Activated CD4-positive, alpha-beta T cell treated with anti-CD3 and anti-CD28 coated beads, Interleukin-2, amount 50 U/mL, for 24 hours (primary cell): ENCODE measurements at regions not wholly inside any gene's neighbourhood (a gene's known extent, or its start where the extent isn't known, plus 50 kb on each side); places are given as distances from the start of the nearest gene placed in this dataset.

Experiments used
- DNase-seq, 2 donors: peaks; one replicate each; pipeline ENCODE4 v3.0.0-alpha.2; 2020; ENCODE audit warnings: low read depth in 1 of 2, low spot score in 1 of 2

DNA sequence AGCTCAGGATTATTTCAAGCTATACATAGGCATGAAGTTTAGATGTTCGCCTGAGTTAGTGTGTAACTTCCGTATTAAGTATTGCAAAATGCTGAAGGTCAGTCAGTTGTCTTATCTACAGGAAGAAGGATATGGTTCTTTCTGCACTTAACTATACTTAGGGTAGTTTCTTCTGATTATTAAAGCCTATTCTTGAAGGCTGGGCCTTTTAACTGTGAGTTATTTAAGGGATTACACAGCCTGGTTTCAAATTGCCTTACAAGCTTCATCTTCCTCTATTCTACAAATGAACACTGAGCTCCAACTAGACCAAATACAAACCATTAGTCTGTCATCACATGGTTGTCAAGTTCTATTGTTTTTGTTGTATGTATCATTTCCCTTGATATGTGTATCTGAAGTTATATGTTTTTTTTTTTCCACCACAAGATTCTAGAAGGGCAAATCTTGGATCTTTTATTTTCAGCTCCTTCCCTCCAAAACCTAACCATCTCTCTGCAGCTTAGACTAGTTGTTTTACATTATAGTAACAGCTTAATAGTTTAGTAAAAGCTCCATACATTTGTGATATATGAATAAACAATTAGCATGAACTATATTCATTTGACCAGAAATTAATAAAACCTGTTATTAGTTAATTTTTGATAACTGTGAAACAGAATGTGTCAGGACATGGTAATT lies 272.9 kb upstream of the KCNMB2 start:
- no peak for DNase-seq

DNA sequence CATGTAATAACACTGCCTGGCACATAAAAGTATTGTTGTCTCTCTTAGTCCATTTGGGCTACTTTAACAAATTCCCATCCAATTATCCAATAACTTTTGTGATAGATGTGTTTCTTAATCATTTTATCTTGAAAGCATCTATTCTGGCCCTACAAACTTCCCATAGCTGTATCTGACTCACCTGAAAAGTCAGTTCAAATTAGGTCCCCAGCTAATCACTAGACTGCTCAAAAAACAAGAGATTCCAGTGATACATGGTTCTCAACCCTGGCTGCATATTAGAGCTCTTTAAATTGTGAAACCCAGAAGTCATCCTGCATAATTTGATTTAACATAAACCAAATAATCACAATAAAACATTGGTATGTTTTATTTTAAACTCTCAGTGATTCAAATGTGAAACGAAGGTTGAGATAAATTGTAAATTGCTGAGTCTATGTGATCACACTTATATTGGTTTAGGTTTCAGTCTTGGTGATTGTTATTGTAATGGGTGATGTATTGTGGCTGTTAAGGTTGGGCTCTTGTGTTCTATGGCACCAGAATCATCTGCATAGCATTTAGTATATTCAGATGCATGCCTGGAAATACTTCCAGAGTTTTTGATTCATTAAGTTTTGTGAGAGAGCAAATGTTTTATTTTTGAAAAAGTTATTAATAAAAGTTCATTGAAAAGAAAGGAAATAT lies 268.9 kb upstream of the KCNMB2 start:
- DNase-seq, result no peak

DNA sequence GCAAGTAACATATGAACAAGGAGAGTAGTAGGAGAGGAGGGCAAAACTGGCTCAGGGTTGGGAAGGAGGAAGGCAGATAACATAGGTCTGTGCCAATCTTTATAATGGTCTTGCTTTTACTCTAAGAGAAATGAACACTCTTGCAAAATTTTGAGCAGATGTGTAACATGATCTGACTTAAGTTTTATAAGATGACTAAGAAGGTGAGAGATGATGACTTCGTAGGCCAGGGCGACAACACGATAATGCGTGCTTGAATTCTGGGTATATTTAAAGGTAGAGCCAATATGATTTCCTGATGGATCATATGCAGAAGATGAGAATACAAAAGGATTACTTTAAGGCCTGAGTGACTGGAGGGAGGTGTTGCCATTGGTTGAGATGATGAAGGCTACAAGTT lies 265.4 kb upstream of the KCNMB2 start:
- DNase-seq, result no peak

DNA sequence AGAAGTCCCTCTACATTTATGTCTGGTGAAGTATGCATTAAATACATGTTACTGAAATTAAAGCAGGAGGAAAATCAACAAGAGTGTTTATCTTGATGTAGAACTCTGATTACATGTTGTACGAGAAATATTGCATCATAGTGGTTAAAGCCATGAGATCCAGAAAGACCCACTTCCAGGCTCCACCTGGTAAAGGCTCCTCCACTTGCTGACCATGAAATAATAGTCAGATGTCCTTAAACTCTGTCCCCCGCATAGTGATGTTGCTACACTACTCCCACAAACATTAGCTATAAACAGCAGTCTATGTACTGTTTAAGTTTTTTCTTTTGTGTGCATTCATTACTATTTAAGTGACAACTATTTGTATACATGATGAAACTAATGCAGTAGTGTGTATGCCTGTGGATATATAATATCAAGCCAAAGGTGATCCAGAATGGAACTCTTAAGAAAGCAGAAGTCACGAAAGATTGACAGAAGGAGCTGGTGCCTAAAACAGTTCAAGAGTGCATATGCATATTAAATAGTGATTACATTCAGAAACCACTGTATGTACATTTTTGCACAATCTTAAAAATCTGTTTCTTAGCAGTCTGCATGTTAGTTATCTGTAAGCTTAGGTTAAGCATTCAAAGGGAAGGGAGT lies 264.4 kb upstream of the KCNMB2 start:
- no peak for DNase-seq

DNA sequence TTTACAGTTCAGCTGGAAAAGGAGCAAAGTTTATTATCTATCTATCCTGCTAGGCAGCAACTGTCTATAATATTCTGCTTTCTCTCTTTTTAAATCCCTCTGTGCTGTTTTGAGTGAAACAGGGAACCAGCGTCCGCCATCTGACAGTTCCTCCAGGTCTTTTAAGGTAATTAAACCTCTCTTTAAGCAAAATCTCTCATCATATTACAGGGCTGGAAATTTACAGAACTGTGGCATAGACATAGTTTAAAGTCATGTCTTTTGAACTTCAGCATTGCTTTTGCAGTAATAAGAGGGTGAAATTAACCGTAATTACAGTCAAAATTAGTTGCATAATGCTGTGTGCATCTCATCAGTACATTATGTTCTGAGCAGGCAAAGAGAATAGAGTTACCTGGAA lies 263.4 kb upstream of the KCNMB2 start:
- no peak for DNase-seq

DNA sequence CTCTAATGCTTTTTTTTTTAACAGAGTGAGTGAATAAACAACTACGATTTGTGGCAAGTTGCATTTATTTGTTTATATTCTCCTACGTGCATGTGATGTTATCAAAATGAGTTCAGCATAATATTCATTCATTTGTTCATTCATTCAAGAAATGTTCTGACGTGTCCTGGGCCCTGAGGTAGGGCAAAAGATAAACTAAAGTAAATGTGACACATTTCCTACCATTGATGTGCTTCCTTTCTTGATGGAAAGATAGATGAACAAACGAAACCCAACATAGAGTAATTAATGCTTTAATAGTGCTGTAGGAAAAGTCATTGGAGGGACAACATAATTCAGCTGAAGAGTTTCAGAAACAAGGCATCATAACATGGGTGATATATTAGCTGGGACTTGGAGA lies 261.5 kb upstream of the KCNMB2 start:
- DNase-seq, result no peak

DNA sequence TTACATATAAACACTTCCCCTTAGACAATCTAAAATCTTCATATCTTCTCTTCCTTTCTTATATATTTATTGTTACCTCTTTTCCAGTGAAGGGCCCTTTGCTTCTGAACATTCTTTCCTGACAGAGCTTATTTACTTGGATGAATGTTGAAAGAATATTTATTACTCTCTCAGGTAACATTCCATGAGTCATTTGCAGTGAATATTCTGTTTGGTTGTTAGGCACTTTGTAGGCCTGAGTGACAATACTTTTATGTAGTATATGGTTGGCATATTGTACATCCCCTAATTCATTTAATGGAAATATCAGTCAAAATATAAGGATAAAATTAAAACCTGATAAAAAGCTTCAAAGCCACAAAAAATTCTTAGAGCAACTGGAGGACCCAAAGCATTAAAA lies 260.9 kb upstream of the KCNMB2 start:
- no peak for DNase-seq

DNA sequence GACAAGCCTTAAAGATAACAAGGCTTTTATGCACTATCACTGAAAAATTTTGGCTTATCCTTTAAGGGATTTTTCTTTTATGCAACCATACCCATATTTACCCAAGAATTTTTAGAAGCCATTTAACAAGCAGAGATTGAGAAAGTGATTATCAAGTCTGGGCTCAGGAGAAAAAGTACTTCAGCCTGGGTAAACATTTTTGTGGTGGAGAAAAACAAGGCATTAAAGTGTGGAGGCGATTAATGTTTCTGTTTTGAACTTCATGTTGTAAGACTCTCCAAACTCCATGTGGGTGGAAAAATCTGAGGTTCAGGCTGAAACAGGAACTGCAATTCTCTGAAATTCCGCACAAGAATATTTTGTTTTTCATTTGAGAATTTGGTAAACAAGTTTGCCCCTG lies 260.4 kb upstream of the KCNMB2 start:
- no peak for DNase-seq

DNA sequence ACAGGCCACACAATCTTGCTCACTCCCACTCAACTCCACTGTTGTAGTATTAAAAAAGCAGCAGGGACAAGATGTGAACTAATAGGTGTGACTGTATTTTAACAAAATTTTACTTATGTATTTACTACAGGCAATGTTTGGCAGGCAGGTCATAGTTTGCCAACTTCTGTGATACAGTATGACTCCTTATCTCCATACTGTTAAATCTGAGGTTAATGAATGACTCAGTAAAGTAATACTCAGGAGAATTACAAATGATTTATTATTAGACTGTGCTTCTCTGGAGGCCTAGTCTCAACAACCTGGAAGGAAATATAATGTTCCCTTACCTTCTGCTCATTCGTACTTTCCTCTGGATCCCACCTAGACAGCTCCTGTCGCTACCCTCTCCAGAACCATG lies 258.6 kb upstream of the KCNMB2 start:
- no peak for DNase-seq

DNA sequence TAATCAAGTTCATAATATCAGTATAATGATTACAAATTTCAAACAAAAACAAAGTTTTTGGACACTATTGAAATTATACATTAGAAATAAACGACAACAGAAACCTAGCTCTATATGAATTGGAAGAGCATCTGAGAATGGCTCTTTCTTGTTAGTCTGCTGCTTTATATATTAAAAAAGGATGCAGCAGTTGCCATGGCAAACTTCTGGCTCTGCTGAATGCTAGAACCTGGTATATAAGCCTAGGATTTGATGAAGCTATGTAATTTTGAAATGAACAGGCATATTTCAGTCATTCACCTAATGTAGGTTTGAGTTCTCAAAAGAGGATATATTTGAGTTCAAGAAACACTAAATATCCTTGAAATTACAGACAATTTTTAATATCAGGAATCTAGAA lies 252.7 kb upstream of the KCNMB2 start:
- DNase-seq, result no peak

DNA sequence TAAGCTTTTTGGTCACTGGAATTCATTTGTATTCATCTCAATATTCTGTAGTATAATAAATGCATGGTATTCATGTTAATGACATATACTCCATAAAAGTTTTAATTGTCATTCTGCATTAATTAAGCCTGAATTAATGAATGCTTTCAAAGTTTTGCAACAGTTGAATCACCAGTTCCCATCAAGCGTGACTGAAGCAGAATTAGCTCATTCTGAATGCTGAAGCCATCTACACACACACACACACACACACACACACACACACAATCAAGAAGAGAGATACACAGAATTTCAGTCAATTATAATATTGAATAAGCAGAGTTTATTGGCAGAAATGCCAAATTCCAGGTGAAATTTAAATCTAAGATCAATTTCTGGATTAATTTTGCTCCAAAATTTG lies 252.1 kb upstream of the KCNMB2 start:
- DNase-seq, result no peak

DNA sequence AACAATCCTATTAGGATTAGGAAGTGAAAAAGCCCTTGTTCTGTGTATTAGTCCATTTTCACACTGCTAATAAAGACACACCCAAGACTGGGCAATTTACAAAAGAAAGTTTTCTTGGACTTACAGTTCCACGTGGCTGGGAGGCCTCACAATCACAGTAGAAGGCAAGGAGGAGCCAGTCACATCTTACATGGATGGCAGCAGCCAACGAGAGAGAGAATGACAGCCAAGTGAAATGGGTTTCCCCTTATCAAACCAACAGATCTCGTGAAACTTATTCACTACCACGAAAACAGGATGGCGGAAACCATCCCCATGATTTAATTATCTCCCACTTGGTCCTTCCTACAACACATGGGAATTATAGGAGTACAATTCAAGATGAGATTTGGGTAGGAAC lies 248.2 kb upstream of the KCNMB2 start:
- DNase-seq, result no peak

DNA sequence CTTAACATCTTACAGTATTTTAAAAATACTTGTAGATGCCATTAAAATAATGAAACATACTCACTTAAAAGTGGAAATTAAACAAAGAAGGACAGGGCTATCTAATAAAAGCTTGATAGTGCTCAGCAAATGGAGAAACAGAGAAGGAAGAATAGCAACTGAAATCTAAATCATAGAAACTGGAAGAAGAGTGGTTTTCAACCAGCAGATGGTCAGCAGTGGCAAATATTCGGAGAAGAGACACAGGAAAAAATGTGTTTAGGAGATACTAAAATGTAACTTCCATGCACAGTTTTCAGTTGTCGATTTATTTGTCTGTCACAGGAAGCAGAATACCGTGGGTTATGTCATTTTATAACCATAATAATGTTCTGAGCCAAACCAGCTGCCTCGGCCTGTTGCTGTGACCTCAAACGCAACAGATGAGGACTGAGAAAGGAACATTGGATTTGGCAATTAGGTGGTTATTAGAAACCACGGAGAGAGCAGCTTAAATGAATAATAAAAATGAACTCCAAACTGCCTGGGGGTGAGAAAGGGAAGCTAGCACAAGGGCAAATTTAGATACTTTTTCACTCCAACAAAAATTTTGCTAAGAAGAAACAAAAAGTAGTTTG lies 246.6 kb upstream of the KCNMB2 start:
- no peak for DNase-seq

DNA sequence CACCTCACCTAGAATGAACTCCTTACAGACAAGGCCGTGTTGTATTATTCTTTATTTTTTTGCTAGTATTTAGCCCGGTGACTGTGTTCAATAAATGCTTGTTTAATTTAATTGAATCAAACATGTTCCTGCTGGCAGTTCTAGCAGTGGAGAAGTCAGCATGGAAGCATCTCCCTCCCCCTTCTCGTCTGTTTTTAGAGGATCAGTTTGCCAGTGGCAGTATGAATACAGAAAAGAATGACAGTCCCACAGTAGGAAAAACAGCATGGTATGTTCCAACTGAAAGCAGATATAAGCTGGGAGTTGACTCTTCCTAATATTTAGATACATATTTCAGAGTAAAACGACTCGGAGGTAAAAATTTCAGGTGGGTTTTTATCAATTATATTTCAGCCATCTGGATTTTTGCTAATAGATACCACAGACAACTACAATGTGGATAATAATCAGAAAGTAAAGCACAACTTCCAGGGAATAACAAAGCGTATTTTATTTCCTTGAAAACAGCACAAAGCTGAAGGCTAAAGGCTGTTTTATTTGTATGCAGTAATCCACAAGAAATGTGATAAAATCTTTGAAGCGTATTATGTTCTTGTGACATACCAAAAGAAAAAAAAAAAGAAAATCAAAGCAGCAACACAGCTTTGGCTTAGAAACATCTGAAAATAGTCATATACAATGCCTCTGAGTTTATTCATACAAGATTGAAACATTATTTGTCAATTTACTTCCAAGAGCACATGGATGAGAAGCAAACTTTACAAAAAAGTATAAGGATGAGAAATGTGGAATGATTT lies 244.5 kb upstream of the KCNMB2 start:
- no peak for DNase-seq

DNA sequence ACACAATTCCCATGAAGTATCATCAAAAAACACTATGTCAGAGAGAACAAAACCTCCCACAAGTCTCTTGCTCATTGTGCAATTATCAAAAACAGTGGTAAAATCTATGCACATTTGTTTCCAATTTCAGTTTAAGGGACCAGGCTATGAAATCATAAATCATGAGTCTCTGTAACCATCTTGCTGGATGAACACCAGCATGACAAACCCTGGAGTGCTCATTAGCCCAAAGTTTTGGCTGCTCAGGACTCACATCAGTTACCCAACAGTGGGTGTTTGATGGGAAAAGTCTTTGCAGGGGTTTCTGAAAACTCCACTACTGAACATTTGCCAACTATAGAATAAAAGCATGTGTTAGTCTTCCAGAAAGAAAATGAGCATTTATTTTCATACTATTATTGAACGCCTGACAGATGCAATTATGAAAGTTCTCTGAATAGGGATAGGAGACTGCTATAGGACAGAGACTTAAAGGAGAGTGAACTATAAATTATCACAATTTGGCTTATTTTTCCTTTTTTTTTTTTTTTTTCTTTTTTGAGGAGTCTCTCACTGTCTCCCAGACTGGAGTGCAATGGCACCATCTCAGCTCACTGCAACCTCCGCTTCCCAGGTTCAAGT lies 240.8 kb upstream of the KCNMB2 start:
- no peak for DNase-seq

DNA sequence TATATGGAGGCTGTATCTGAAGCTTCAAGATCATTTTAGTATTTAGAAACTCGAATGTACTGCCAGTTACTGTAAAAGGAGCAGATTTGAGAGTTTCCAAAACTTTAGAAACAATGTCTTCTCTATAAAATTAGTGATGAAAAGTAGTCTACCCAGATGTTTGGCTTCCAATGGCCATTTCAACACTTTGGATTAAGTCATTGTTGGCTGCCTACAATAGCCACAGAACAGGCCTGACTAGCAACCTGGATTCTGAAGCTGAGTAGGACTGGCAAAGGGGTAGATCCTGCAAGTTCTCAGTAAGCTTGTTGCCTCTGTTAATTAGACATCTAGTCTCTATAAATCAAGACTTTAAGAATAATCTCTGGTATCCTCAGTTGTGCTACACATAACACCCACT lies 239.0 kb upstream of the KCNMB2 start:
- DNase-seq, result no peak

DNA sequence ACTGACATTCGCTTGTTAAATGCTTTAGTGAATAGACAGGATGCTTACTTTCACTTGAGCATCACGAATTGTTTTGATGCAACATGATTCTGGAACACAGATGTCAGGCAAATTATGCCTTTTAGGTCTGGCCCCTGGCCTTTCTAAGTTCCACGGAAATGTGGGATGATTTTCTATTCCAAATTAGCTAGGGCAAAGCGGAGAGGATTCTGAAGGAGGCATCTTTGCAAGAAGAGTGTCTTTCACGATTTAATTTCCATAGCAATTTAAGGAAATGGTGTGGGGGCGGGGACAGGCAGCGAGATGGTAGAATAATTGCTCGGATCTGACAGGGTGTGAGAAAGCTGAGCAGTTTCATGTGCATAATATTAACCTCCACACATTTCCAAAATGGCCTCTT lies 238.5 kb upstream of the KCNMB2 start:
- no peak for DNase-seq

DNA sequence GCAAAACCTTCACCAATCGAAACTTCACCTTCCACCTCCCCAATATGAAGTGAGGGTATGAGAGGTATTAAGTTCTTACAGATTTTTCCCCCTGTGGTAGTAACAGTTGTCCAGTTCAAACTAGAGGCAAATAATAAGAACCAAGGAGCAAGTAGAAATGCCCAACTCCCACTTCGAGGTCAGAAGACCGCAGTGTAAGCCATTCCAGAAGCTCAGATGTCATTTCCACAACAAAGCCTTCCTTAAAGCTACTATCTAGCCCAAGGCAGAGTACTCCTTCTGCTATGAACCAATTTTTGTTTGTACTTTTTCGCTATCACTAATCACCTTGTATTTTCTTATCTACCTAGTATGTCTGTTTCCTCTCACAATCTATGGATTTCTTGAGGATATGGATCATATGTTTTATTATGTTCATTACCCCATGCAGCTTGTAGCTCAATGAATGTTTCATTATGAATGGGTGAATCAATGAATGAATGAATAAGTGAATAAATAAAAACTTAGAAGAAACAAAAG lies 235.7 kb upstream of the KCNMB2 start:
- no peak for DNase-seq

DNA sequence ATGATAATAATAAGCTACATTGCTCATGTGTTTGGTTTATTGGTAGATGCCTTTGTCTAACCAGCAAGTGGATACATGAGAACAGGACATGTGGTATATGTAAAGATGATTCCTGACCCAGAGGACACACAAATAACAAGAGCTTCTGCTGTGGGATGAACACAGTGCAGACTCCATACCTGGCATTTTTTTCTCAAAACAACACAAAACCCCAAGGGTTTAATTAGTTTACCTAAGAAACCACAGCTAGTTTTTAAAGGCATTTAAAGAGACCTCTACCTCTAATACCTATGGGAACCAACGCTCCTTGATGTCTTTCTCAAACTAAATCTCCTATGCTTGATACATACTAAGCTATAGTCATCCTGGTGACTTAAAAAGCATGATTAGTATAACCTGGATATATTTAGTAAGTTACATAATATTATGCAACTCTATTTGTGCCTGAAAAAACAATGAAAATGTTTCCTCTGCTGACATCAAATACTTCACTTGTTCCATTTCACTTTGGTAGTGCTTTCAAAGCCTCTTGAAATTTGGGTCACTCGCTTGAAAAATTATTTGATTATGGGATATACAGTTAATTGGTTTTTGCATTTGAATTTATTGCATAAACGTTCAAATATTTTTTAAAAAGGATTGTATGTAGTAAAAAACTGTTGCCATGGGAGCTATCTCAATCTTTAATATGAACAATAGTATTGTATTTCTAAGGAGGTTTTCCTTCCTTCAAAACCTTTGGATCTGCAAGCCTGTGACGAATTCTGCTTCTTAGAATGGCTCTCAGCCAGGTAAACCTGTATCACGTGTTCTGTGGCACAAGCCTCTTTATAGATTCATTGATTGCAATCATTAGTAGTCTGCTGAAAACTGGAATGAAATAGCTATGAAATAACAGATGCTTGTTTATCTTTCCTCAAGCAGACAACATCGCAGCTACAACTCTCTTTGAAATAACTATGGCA lies 233.0 kb upstream of the KCNMB2 start:
- DNase-seq, result no peak
